NT2/D1 (cell line): ENCODE measurements at regions not wholly inside any gene's neighbourhood (a gene's known extent, or its start where the extent isn't known, plus 50 kb on each side); places are given as distances from the start of the nearest gene placed in this dataset.

Experiments used
- YY1 ChIP-seq: IDR thresholded peaks from 2 replicates; pipeline ENCODE4 v1.6.1; 2011; ENCODE audit not compliant: insufficient read length, insufficient read depth
- ZNF274 ChIP-seq: IDR thresholded peaks from 2 replicates; pipeline ENCODE4 v1.6.1; 2011; ENCODE audit warnings: mild to moderate bottlenecking, low read depth, low read length

GRCh38 chr2:64396001-64396400, 58.0 kb upstream of the LGALSL start:
- TF ChIP-seq YY1 (no peak), ZNF274 (no peak)
